ENCODE measurements at regions not wholly inside any gene's neighbourhood (a gene's known extent, or its start where the extent isn't known, plus 50 kb on each side); places are given as distances from the start of the nearest gene placed in this dataset.

GRCh38 chr1:78401148-78401547 lies 89.6 kb upstream of the PTGFR start:
- TF ChIP-seq SP1 (IDR thresholded peaks at IDR 0.05; ENCODE audit: low read depth) (no peak), POLR2A (IDR thresholded peaks at IDR 0.05; ENCODE audit: borderline replicate concordance, extremely low read depth, insufficient read depth, insufficient read length) (no peak), CTCF (IDR thresholded peaks at IDR 0.05 in 2 of 3, conservative IDR thresholded peaks at IDR 0.05 in 1 of 3; ENCODE audit: borderline replicate concordance in 1 of 3, insufficient read depth in 1 of 3, low read depth in 2 of 3, low read length in 2 of 3) (no peak), POLR2AphosphoS5 (IDR thresholded peaks at IDR 0.05; ENCODE audit: low read depth, low read length) (no peak), TCF7L2 (IDR thresholded peaks at IDR 0.05; ENCODE audit: borderline replicate concordance, extremely low read depth, insufficient read depth, insufficient read length) (no peak), SIN3A (IDR thresholded peaks at IDR 0.05; ENCODE audit: low read depth) (no peak)

All from HCT116 (cell line).